Thymus (tissue), 11 donors: ENCODE measurements at regions not wholly inside any gene's neighbourhood (a gene's known extent, or its start where the extent isn't known, plus 50 kb on each side); places are given as distances from the start of the nearest gene placed in this dataset.

ENCODE experiments used
- DNase-seq, 9 donors: peaks; one replicate each; pipeline ENCODE4 v3.0.0-alpha.2; 2013; ENCODE audit warnings: low spot score in 9 of 9, low read depth in 6 of 9, missing footprints in 1 of 9
- H3K27ac ChIP-seq, 2 donors: one replicate each; pipeline ENCODE4 v1.5.1; 2013; ENCODE audit warnings: control low read depth in 1 of 2, low read depth in 1 of 2, low read length in 1 of 2, mild to moderate bottlenecking in 1 of 2, moderate library complexity in 1 of 2
- H3K27me3 ChIP-seq, 2 donors: one replicate each; pipeline ENCODE4 v1.5.1; 2013; ENCODE audit warnings: low read length in 1 of 2; ENCODE audit not compliant: control insufficient read depth in 2 of 2, insufficient read depth in 1 of 2
- H3K36me3 ChIP-seq, 2 donors: one replicate each; pipeline ENCODE4 v1.5.1; 2013; ENCODE audit warnings: low read length in 1 of 2, mild to moderate bottlenecking in 1 of 2, moderate library complexity in 1 of 2; ENCODE audit not compliant: control insufficient read depth in 2 of 2, insufficient read depth in 2 of 2
- H3K4me1 ChIP-seq, 2 donors: one replicate each; pipeline ENCODE4 v1.5.1; 2013; ENCODE audit warnings: low read length in 2 of 2; ENCODE audit not compliant: control insufficient read depth in 2 of 2, insufficient read depth in 2 of 2
- H3K4me3 ChIP-seq, 2 donors: one replicate each; pipeline ENCODE4 v1.5.1; 2013; ENCODE audit warnings: low read length in 2 of 2, control low read depth in 1 of 2, mild to moderate bottlenecking in 1 of 2
- H3K9me3 ChIP-seq, 2 donors: one replicate each; pipeline ENCODE4 v1.5.1; 2013; ENCODE audit warnings: low read length in 1 of 2, mild to moderate bottlenecking in 1 of 2; ENCODE audit not compliant: control insufficient read depth in 2 of 2, insufficient read depth in 1 of 2
- WGBS: extraction: QIAGEN DNeasy Blood & Tissue Kit; methylation state at CpG from one replicate; pipeline ENCODE4 v1.1.7; 2013; 5-methylcytosine and 5-hydroxymethylcytosine counted together
- donor health status: healthy.

DNA sequence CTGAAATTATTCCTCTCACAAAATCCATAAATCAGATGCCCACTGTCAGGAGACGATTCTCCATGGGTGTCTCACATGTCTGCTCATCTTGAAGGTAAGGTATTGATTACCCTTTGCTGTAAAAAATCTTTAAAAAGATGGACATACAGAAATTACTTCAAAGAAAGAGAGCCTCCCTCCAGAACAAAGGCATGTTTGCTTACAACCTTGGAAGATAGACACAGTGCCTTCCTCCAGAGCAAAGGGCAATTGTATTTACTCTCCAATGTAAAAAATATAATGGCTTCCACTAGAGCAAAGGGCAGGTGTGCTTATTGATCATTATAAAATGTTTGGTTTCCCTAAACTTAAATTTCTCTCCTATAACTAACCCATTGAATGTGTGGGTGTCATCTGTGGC, 616.2 kb downstream of the ANKRD50 start:
- WGBS, result 88% methylated on average over 1 of the region's 1 CpG
- no peak overlapping the region for H3K27ac ChIP-seq

DNA sequence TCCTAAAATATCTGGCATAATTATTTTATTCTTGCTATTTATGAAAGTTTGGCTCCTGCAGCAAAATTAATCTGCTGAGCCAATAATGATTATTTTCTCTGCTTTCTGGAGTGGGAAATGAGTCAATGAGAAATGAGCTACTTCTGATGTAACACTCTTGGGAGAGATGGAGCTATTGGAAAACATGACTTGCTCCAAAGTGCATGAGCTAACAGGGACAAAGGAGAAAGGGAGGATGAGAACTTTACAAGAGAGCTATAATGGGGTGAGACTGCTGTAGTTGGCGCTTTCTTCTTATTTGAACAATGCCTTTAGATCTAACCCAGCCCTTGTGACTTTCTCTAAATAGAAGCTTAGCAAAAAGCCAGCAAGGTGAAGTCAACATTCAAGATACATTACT, 615.1 kb downstream of the ANKRD50 start:
- no peaks in the 10 kb centered on the region for H3K4me1 ChIP-seq
- 98% methylated on average over 1 of the region's 1 CpG for WGBS
- no peaks in the 10 kb centered on the region for H3K9me3 ChIP-seq
- no peaks in the 10 kb centered on the region for H3K27me3 ChIP-seq
- H3K27ac ChIP-seq, result no peak overlapping the region
- DNase-seq, result no peak
- H3K4me3 ChIP-seq, result no peak overlapping the region
- no peaks in the 10 kb centered on the region for H3K36me3 ChIP-seq

More for the DNA sequence above, 616.2 kb downstream of the ANKRD50 start:
- Histone ChIP-seq H3K4me3 (no peak overlapping the region), H3K36me3 (no peaks in the 10 kb centered on the region), H3K9me3 (no peaks in the 10 kb centered on the region), H3K27me3 (no peaks in the 10 kb centered on the region), H3K4me1 (no peaks in the 10 kb centered on the region)
- no peak for DNase-seq

DNA sequence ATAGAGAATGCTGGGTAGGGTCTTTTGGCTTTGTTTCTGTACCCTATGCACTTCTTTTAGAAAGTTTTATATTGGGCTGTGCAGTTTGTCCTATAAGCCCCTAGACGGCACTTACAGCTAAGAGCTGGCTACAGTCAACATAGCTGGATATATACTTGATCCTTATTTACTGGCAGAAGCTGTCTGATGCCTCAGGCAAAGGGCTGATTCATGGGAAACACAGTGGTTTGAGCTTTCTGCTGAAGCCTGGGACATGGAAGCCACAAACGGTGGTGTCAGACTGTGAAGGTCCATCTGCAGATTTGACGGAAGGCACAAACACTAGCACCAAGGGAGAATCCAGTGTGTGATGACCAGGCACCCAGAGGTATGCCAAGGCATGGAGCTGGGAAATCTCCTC, 608.4 kb downstream of the ANKRD50 start:
- no peak for DNase-seq
- Histone ChIP-seq H3K9me3 (peaks cover 0 to 9% of the 10 kb centered on the region in 2 donors), H3K36me3 (no peaks in the 10 kb centered on the region), H3K27me3 (no peaks in the 10 kb centered on the region), H3K4me3 (no peak overlapping the region), H3K4me1 (no peaks in the 10 kb centered on the region), H3K27ac (no peak overlapping the region)
- WGBS, result 96% methylated on average over 3 of the region's 3 CpGs

DNA sequence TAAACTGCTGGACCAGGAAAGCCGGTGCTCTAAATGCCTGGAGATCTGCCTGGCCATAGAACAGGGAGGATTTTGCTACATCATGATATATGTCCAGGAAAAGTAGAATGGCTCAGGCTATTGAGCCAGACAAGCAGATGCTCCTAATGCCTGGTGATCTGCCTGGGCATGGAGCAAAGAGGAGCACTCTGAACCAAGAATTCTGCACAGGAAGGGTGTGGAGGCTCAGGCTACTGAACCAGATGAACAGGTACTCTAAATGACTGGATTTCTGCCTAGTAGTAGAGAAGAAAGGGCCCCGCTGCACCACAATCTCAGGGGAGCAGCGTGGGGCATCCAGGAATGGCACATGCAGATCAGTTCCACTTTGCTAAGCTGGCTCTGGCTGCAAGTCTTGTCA, 607.9 kb downstream of the ANKRD50 start:
- H3K4me1 ChIP-seq, result no peaks in the 10 kb centered on the region
- 93% methylated on average over 3 of the region's 3 CpGs for WGBS
- DNase-seq, result no peak

DNA sequence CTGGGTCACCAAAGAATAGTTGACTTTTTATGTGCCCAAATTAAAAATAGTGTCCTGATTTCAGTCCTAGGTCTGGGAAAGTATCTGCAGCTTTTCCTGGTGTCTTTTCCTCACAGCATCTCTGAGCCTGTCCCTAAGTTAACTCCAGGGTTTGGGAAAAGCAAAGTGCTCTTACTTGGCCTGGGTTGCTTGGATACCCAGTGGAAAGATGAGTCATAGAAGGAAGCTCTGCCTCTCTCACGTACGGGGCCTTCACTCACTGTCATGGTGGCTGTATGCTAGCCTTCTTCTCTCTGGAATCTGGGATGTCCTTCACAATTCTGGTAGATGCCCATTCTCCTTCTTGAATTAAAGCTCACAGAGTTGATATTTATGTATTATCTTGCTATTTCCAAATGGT, 607.3 kb downstream of the ANKRD50 start:
- Histone ChIP-seq H3K36me3 (no peaks in the 10 kb centered on the region), H3K4me1 (no peaks in the 10 kb centered on the region), H3K27me3 (no peaks in the 10 kb centered on the region), H3K4me3 (no peak overlapping the region), H3K27ac (no peak overlapping the region), H3K9me3 (peaks cover 0 to 9% of the 10 kb centered on the region in 2 donors)
- no peak for DNase-seq
- WGBS, result 97% methylated on average over 2 of the region's 2 CpGs

More for the DNA sequence above, 607.9 kb downstream of the ANKRD50 start:
- Histone ChIP-seq H3K27ac (no peak overlapping the region), H3K27me3 (no peaks in the 10 kb centered on the region), H3K9me3 (peaks cover 0 to 9% of the 10 kb centered on the region in 2 donors), H3K36me3 (no peaks in the 10 kb centered on the region), H3K4me3 (no peak overlapping the region)

DNA sequence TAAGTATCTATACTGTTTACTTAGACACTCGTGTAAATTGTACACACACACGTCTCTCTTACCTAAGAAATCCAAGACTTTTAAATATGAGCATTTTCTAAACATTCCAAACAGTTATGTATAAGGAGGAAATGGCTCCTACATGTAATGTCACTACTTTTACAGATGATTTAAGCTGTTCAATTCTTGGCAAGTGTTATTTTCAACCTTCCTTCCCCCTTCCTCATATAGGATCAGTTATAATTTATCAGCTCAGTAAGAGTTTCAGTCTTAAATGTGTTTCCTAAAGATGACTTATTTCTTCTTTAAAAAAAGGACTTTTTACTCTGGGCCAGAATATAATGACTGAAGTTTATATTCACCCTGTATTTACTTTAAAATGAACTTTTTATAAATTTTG, 601.1 kb downstream of the ANKRD50 start:
- Histone ChIP-seq H3K9me3 (no peaks in the 10 kb centered on the region), H3K36me3 (no peaks in the 10 kb centered on the region), H3K4me3 (no peak overlapping the region), H3K27ac (no peak overlapping the region), H3K27me3 (no peaks in the 10 kb centered on the region), H3K4me1 (no peaks in the 10 kb centered on the region)
- WGBS, result 87% methylated on average over 2 of the region's 2 CpGs
- no peak for DNase-seq

DNA sequence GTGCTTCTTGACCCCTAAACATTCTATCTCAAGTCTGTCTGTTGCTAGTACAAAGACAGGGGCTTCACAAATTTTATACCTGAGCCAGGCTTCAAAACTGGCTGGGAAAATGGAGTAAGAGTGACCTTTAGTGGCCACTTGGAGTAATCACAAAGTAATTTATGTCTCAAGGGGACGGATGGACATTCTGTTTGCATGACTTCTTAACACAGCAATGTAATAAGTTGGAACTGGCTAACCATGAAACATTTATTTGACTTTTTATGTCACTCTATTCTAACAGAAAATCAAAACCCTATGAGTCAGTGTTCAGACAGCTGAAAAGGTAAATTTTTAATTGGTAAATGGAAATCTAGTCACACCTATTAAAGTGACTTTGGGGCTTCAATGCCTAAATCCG, 600.6 kb downstream of the ANKRD50 start:
- 77% methylated on average over 2 of the region's 2 CpGs for WGBS
- Histone ChIP-seq H3K36me3 (no peaks in the 10 kb centered on the region), H3K9me3 (no peaks in the 10 kb centered on the region), H3K27ac (no peak overlapping the region), H3K4me1 (no peaks in the 10 kb centered on the region), H3K27me3 (no peaks in the 10 kb centered on the region), H3K4me3 (no peak overlapping the region)
- peak in 6 of 9 donors; percentile 2 to 45 (median 11) for DNase-seq

DNA sequence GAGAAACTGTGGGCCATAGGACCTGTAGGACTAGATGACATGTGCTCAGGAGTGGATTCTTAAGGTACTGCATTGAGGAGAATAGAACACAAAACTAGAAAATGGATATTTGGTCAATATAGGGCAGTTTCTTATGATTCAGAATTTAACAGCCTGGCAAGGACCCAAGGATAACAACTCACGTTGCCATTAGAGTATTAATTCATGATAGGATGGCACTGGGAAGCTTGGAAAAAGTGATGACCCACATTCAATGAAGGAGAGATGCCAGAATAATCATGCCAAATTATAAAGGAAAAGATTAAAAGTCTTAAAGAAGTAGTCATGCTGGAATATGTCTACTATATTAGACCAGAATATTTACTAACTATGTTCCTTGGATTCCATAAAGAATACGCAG, 594.5 kb downstream of the ANKRD50 start:
- Histone ChIP-seq H3K4me1 (no peaks in the 10 kb centered on the region), H3K9me3 (no peaks in the 10 kb centered on the region), H3K27ac (no peak overlapping the region), H3K36me3 (no peaks in the 10 kb centered on the region), H3K4me3 (no peak overlapping the region), H3K27me3 (no peaks in the 10 kb centered on the region)
- WGBS, result 93% methylated on average over 2 of the region's 2 CpGs
- no peak for DNase-seq

DNA sequence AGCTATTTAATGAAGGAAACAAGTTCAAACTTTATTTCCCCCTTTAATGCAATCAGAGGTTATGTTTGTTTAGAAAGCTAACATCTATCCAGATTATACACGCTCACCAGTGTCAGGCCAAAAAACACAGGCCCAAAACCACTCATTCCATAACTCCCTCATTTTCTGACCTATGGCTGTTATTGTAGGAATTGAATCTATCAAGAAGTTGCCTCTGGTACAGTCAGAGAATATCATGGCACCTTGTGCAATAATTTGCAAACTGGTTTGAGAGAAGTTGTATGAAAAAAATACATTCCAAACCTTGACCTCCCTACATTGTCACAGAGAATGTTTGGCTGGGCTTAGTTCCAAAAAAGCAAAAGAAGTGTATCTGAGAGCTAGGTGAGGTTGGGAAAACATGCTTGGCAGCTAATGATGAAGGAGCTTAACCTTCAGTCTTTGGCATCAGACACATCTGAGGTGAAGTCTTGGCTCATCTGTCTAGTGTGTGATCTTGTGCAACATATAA, 591.0 kb downstream of the ANKRD50 start:
- Histone ChIP-seq H3K4me1 (no peaks in the 10 kb centered on the region), H3K36me3 (no peaks in the 10 kb centered on the region), H3K4me3 (no peak overlapping the region), H3K9me3 (no peaks in the 10 kb centered on the region), H3K27ac (no peak overlapping the region), H3K27me3 (no peaks in the 10 kb centered on the region)
- WGBS, result 93% methylated on average over 1 of the region's 1 CpG
- DNase-seq, result peak in 1 of 9 donors; percentile 2

DNA sequence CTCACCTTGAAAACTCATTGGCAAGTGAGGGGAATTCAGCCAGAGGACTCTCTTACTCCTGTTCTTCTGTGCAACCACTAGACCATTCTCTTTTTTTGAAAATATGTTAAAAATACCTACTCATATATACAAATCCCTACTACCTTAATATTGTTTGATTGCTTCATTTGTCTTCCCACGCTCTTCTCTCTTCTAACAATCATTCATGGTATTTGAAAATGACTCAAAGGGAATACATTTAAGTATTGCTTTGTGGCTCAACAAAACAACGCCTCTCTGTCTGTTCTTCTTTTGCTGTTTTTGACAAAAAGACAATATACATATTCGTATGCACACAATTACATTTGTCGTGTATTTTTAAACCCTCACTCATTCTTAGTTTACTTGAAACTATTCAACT, 589.4 kb downstream of the ANKRD50 start:
- WGBS, result 95% methylated on average over 4 of the region's 4 CpGs
- DNase-seq, result no peak
- Histone ChIP-seq H3K36me3 (no peaks in the 10 kb centered on the region), H3K27ac (no peak overlapping the region), H3K4me1 (no peaks in the 10 kb centered on the region), H3K27me3 (no peaks in the 10 kb centered on the region), H3K9me3 (no peaks in the 10 kb centered on the region), H3K4me3 (no peak overlapping the region)
